K562 (cell line): ENCODE measurements at regions not wholly inside any gene's neighbourhood (a gene's known extent, or its start where the extent isn't known, plus 50 kb on each side); places are given as distances from the start of the nearest gene placed in this dataset.

ENCODE experiments used
- ATAC-seq: fragments of 200-7000 bp; cut with Tn5 transposase; 3 replicates; pipeline ENCODE4 v1.9.1; 2020; ENCODE audit warnings: moderate library complexity
- BruUV-seq: library from RNA; stranded (reverse); fragments of 400-500 nt; replicated peaks from 2 replicates; lab custom pipeline; 2021; lab: Mats Ljungman, UMichigan
- CTCF ChIA-PET: fragments of 300-600 bp; formaldehyde crosslinking; extraction: SDS; loops from one replicate; lab custom pipeline; 2021; ENCODE audit warnings: low intra/inter-chr PET ratio; lab: Yijun Ruan, JAX
- POLR2A ChIA-PET: fragments of 300-600, 350-650 bp; sonication (Branson Sonifier 250); formaldehyde crosslinking; extraction: SDS; loops from one replicate; lab custom pipeline; 2021; ENCODE audit warnings: antibody characterized with exemption, inconsistent platforms; lab: Yijun Ruan, JAX
- DNase-seq, 4 experiments: peaks; one replicate each; pipeline versions ENCODE4 v3.0.0 to v3.0.0-alpha.2; 2011 to 2018; ENCODE audit warnings: low spot score in 3 of 4, mixed read lengths in 3 of 4; ENCODE audit errors: extremely low read depth in 1 of 4
- FAIRE-seq: peaks from 2 replicates; lab custom pipeline; 2011; peaks lifted over from hg19 to GRCh38; lab: Jason Lieb, UNC
- H2AFZ ChIP-seq: 2 replicates; pipeline ENCODE4 v1.6.0; 2011; ENCODE audit warnings: low read depth, low read length, control low read depth, inconsistent platforms
- H3K27ac ChIP-seq: fragments of 200-600 bp; 3 replicates; pipeline ENCODE4 v1.8.0; 2011; ENCODE audit warnings: low read depth, mild to moderate bottlenecking, control low read depth, inconsistent platforms, low read length, moderate library complexity, mixed read lengths; ENCODE audit errors: extremely low read depth
- H3K27me3 ChIP-seq, 2 experiments: fragments of 300-600 bp in 1 of 2; 2 replicates in 1 of 2; 3 replicates in 1 of 2; pipeline versions ENCODE4 v1.6.0 to v1.8.0; 2011; ENCODE audit warnings: inconsistent platforms in 2 of 2, low read length in 2 of 2, mild to moderate bottlenecking in 1 of 2, mixed read lengths in 1 of 2, moderate library complexity in 1 of 2; ENCODE audit not compliant: control insufficient read depth in 2 of 2, insufficient read depth in 2 of 2
- H3K36me3 ChIP-seq: fragments of 300-600 bp; 3 replicates; pipeline ENCODE4 v1.8.0; 2011; ENCODE audit warnings: mild to moderate bottlenecking, low read length, inconsistent platforms; ENCODE audit not compliant: control insufficient read depth, insufficient read depth
- H3K4me1 ChIP-seq, 2 experiments: fragments of 200-600 bp in 1 of 2; replicated peaks in 1 of 2; 2 replicates in 1 of 2; 3 replicates in 1 of 2; pipeline versions ENCODE4 v1.5.1 to v1.8.0; 2011; ENCODE audit warnings: inconsistent platforms in 2 of 2, low read length in 2 of 2, mild to moderate bottlenecking in 1 of 2, mixed read lengths in 1 of 2, moderate library complexity in 1 of 2; ENCODE audit not compliant: control insufficient read depth in 2 of 2, insufficient read depth in 2 of 2
- H3K4me2 ChIP-seq: 2 replicates; pipeline ENCODE4 v1.6.1; 2011; ENCODE audit warnings: low read length, control low read depth, inconsistent platforms, mixed read lengths; ENCODE audit not compliant: insufficient read depth
- H3K4me3 ChIP-seq: fragments of 200-600 bp; sonication (generic), shearing (Covaris generic); 2 replicates; pipeline ENCODE4 v1.5.1; 2016; ENCODE audit warnings: control low read depth, inconsistent platforms
- H3K79me2 ChIP-seq: fragments of 200-600 bp; 3 replicates; pipeline ENCODE4 v1.8.0; 2011; ENCODE audit warnings: low read length, inconsistent platforms; ENCODE audit not compliant: control insufficient read depth, insufficient read depth
- H3K9ac ChIP-seq, 2 experiments: 2 replicates each; pipeline versions ENCODE4 v1.6.0 to v1.6.1; 2011; ENCODE audit warnings: low read depth in 2 of 2, low read length in 2 of 2, control low read depth in 1 of 2, inconsistent platforms in 1 of 2, mild to moderate bottlenecking in 1 of 2, mixed read lengths in 1 of 2; ENCODE audit not compliant: insufficient read depth in 1 of 2
- H3K9me1 ChIP-seq: one replicate; pipeline ENCODE4 v1.6.0; 2011; ENCODE audit warnings: inconsistent platforms, mild to moderate bottlenecking, low read length, moderate library complexity; ENCODE audit not compliant: control insufficient read depth, insufficient read depth
- H3K9me3 ChIP-seq: replicated peaks from 2 replicates; pipeline ENCODE4 v1.5.1; 2011; ENCODE audit warnings: low read depth, low read length, inconsistent platforms; ENCODE audit not compliant: control insufficient read depth, insufficient read depth
- H4K20me1 ChIP-seq: replicated peaks from 2 replicates; pipeline ENCODE4 v1.6.1; 2011; ENCODE audit warnings: low read length, inconsistent platforms, mixed read lengths; ENCODE audit not compliant: control insufficient read depth, insufficient read depth
- CREBBP ChIP-seq: IDR thresholded peaks from one replicate; pipeline ENCODE4 v1.6.1; 2012; ENCODE audit warnings: low read depth, mild to moderate bottlenecking, control low read depth, inconsistent platforms, low read length
- MAZ ChIP-seq, 2 experiments: fragments of 450-650 bp in 1 of 2; sonication (generic) in 1 of 2; formaldehyde crosslinking; IDR thresholded peaks in 1 of 2; conservative IDR thresholded peaks in 1 of 2; 2 replicates each; pipeline versions ENCODE4 v1.4.0 to v1.5.0; 2020; ENCODE audit warnings: mild to moderate bottlenecking in 1 of 2, missing genetic modification reagents in 1 of 2
- SRSF7 ChIP-seq: fragments of 200-400 bp; formaldehyde crosslinking; optimal IDR thresholded peaks from 2 replicates; pipeline ENCODE3; 2017; ENCODE audit warnings: mild to moderate bottlenecking, low read depth, low read length
- STAT5B ChIP-seq: fragments of 250-450 bp; sonication (Bioruptor Pico); IDR thresholded peaks from 2 replicates; pipeline ENCODE4 v1.8.0; 2021; ENCODE audit warnings: mild to moderate bottlenecking, inconsistent platforms
- ZBTB8A ChIP-seq: fragments of 450-650 bp; IDR thresholded peaks from 2 replicates; pipeline ENCODE4 v1.6.1; 2018; ENCODE audit warnings: mild to moderate bottlenecking, moderate library complexity; ENCODE audit not compliant: partially characterized antibody
- WGBS: fragments of 100-300 bp; shearing (Covaris generic); methylation state at CpG from one replicate; pipeline ENCODE4 v1.1.6; 2016; ENCODE audit warnings: low coverage, mixed read lengths; ENCODE audit not compliant: insufficient coverage; ENCODE audit errors: missing lambda C conversion rate; 5-methylcytosine and 5-hydroxymethylcytosine counted together
- in situ Hi-C: fragments of 300-500 bp; cut with MboI; formaldehyde crosslinking; loops from 4 replicates; pipeline ENCODE4 v1.15.0; 2018; ENCODE audit warnings: inconsistent platforms, mixed read lengths
- intact Hi-C: fragments of 100-400 bp; cut with micrococcal nuclease; formaldehyde crosslinking; loops from 2 replicates; pipeline ENCODE4 v1.14.2; 2022
- TF ChIP-seq, protein P1 (sequence below): sonication (generic); formaldehyde crosslinking; IDR thresholded peaks from 2 replicates; pipeline ENCODE4 v1.8.0; 2022; ENCODE audit warnings: mild to moderate bottlenecking, missing genetic modification reagents

DNA sequence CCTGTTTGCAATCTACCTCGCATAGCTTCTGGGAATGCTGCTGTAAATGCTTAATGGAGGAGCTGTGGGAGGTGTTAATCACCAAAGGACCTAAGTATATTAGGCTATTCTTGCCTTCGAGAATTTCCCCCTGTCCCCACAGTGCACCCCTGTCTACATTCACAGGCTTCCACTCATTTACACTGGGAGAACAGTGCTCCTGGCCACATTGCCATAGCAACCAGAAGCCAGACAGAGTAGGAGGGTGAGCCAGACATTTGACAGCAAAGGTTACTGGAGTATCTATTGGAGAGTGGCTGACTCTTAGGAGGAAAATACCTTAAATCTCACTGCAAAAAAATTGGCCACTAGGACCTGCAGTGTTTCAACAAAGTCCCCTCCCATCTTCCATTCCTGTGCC, 185.9 kb upstream of the PBDC1 start:
- Histone ChIP-seq H3K27me3 (no peaks in the 10 kb centered on the region), H3K79me2 (no peaks in the 10 kb centered on the region), H3K4me2 (no peak overlapping the region), H3K4me1 (no peaks in the 10 kb centered on the region), H3K9ac (no peak overlapping the region), H3K27ac (no peak overlapping the region), H3K9me1 (no peaks in the 10 kb centered on the region), H4K20me1 (no peaks in the 10 kb centered on the region), H3K4me3 (no peak overlapping the region), H3K36me3 (no peaks in the 10 kb centered on the region), H3K9me3 (no peaks in the 10 kb centered on the region), H2AFZ (no peak overlapping the region)
- BruUV-seq = no TSS peak
- ChIA-PET POLR2A (no interaction called here), CTCF (no interaction called here)
- FAIRE-seq (no peak), ATAC-seq (no peak), DNase-seq (no peak)
- TF ChIP-seq CREBBP = no peak
- no peak for TF ChIP-seq SRSF7
- no peak for TF ChIP-seq STAT5B (CRISPR knock-in tag)
- TF ChIP-seq, protein P1, sequence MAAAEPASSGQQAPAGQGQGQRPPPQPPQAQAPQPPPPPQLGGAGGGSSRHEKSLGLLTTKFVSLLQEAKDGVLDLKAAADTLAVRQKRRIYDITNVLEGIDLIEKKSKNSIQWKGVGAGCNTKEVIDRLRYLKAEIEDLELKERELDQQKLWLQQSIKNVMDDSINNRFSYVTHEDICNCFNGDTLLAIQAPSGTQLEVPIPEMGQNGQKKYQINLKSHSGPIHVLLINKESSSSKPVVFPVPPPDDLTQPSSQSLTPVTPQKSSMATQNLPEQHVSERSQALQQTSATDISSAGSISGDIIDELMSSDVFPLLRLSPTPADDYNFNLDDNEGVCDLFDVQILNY = no peak
- TF ChIP-seq ZBTB8A = no peak
- no peak for TF ChIP-seq MAZ (CRISPR knock-in tag; conservative IDR thresholded peaks at IDR 0.05 in 1 of 2, IDR thresholded peaks at IDR 0.05 in 1 of 2)
- intact Hi-C loops = no loop called here
- WGBS = 0% methylated on average over 2 of the region's 2 CpGs
- in situ Hi-C loops = no loop called here
